H9 (cell line): ENCODE measurements at regions not wholly inside any gene's neighbourhood (a gene's known extent, or its start where the extent isn't known, plus 50 kb on each side); places are given as distances from the start of the nearest gene placed in this dataset.

Source experiments
- DNase-seq: peaks from one replicate; pipeline ENCODE4 v3.0.0-alpha.2; 2017
- H2AFZ ChIP-seq: one replicate; pipeline ENCODE4 v1.6.1; 2013; ENCODE audit warnings: mild to moderate bottlenecking, low read length, control low read depth, moderate library complexity
- H2AK5ac ChIP-seq: 2 replicates; pipeline ENCODE4 v1.6.1; 2013; ENCODE audit warnings: low read length, control low read depth, mixed read lengths; ENCODE audit not compliant: insufficient read length
- H2BK120ac ChIP-seq: one replicate; pipeline ENCODE4 v1.6.1; 2013; ENCODE audit warnings: low read depth, mild to moderate bottlenecking, low read length, control low read depth, inconsistent platforms; ENCODE audit not compliant: poor library complexity, severe bottlenecking
- H2BK12ac ChIP-seq: 2 replicates; pipeline ENCODE4 v1.6.1; 2013; ENCODE audit warnings: low read length, control low read depth, mixed read lengths, low read depth; ENCODE audit not compliant: insufficient read length
- H2BK15ac ChIP-seq: 2 replicates; pipeline ENCODE4 v1.6.1; 2013; ENCODE audit warnings: low read depth, low read length, control low read depth
- H2BK20ac ChIP-seq: one replicate; pipeline ENCODE4 v1.6.1; 2013; ENCODE audit warnings: low read depth, mild to moderate bottlenecking, low read length, control low read depth, inconsistent platforms; ENCODE audit not compliant: poor library complexity, severe bottlenecking
- H2BK5ac ChIP-seq: 2 replicates; pipeline ENCODE4 v1.6.1; 2013; ENCODE audit warnings: low read length, control low read depth, mixed read lengths; ENCODE audit not compliant: insufficient read length
- H3K14ac ChIP-seq: 2 replicates; pipeline ENCODE4 v1.6.1; 2013; ENCODE audit warnings: low read length, control low read depth; ENCODE audit not compliant: insufficient read depth
- H3K18ac ChIP-seq: 2 replicates; pipeline ENCODE4 v1.6.1; 2013; ENCODE audit warnings: low read depth, mild to moderate bottlenecking, mixed read lengths, low read length, control low read depth; ENCODE audit not compliant: insufficient read length
- H3K23ac ChIP-seq: 2 replicates; pipeline ENCODE4 v1.6.1; 2013; ENCODE audit warnings: low read length, control low read depth, mixed read lengths, low read depth; ENCODE audit not compliant: insufficient read length
- H3K23me2 ChIP-seq: 2 replicates; pipeline ENCODE4 v1.6.1; 2013; ENCODE audit warnings: low read depth, mild to moderate bottlenecking, mixed read lengths, low read length, control low read depth; ENCODE audit not compliant: insufficient read length, poor library complexity, severe bottlenecking
- H3K27ac ChIP-seq: 2 replicates; pipeline ENCODE4 v1.5.1; 2013; ENCODE audit warnings: low read length, control low read depth, mixed read lengths, low read depth; ENCODE audit not compliant: insufficient read length
- H3K27me3 ChIP-seq: 2 replicates; pipeline ENCODE4 v1.6.1; 2013; ENCODE audit warnings: low read length, control low read depth, inconsistent platforms; ENCODE audit not compliant: insufficient read depth
- H3K4ac ChIP-seq: 2 replicates; pipeline ENCODE4 v1.6.1; 2013; ENCODE audit warnings: low read depth, mild to moderate bottlenecking, control low read depth, inconsistent platforms, low read length, moderate library complexity
- H3K4me1 ChIP-seq: 2 replicates; pipeline ENCODE4 v1.6.1; 2013; ENCODE audit warnings: low read length, control low read depth, inconsistent platforms; ENCODE audit not compliant: insufficient read depth
- H3K4me2 ChIP-seq: 2 replicates; pipeline ENCODE4 v1.6.1; 2013; ENCODE audit warnings: low read length, control low read depth, mixed read lengths; ENCODE audit not compliant: insufficient read length, insufficient read depth
- H3K56ac ChIP-seq: 2 replicates; pipeline ENCODE4 v1.6.1; 2013; ENCODE audit warnings: low read depth, mild to moderate bottlenecking, mixed read lengths, low read length, control low read depth; ENCODE audit not compliant: insufficient read length
- H3K79me1 ChIP-seq: 2 replicates; pipeline ENCODE4 v1.6.1; 2013; ENCODE audit warnings: low read depth, mild to moderate bottlenecking, moderate library complexity, low read length, control low read depth, inconsistent platforms; ENCODE audit not compliant: insufficient read depth, poor library complexity, severe bottlenecking
- H3K79me2 ChIP-seq: 2 replicates; pipeline ENCODE4 v1.6.1; 2013; ENCODE audit warnings: low read length, control low read depth, inconsistent platforms; ENCODE audit not compliant: insufficient read depth
- H3K9ac ChIP-seq: 2 replicates; pipeline ENCODE4 v1.6.1; 2013; ENCODE audit warnings: low read length, control low read depth, mixed read lengths; ENCODE audit not compliant: insufficient read length; ENCODE audit errors: extremely low read depth
- H3K9me3 ChIP-seq: one replicate; pipeline ENCODE4 v1.6.1; 2013; ENCODE audit warnings: low read depth, low read length, inconsistent platforms; ENCODE audit not compliant: control insufficient read depth
- H3T11ph ChIP-seq: one replicate; pipeline ENCODE4 v1.6.1; 2013; ENCODE audit warnings: mild to moderate bottlenecking, low read length, control low read depth, inconsistent platforms
- H4K20me1 ChIP-seq: one replicate; pipeline ENCODE4 v1.6.1; 2013; ENCODE audit not compliant: control insufficient read depth, insufficient read length, insufficient read depth
- H4K5ac ChIP-seq: 2 replicates; pipeline ENCODE4 v1.6.1; 2013; ENCODE audit warnings: low read depth, mild to moderate bottlenecking, mixed read lengths, low read length, control low read depth; ENCODE audit not compliant: insufficient read length
- H4K8ac ChIP-seq: replicated peaks from 2 replicates; pipeline ENCODE4 v1.6.1; 2013; ENCODE audit warnings: low read length, control low read depth, mixed read lengths, low read depth; ENCODE audit not compliant: insufficient read length
- H4K91ac ChIP-seq: 2 replicates; pipeline ENCODE4 v1.6.1; 2013; ENCODE audit warnings: low read depth, mild to moderate bottlenecking, moderate library complexity, mixed read lengths, low read length, control low read depth; ENCODE audit not compliant: insufficient read length
- H3K27ac Mint-ChIP-seq, 3 experiments: 2 replicates in 2 of 3; 3 replicates in 1 of 3; pipeline ENCODE4 v1.8.0; 2020 to 2021; ENCODE audit warnings: mixed read lengths in 3 of 3, mild to moderate bottlenecking in 1 of 3, moderate library complexity in 1 of 3
- H3K27me3 Mint-ChIP-seq: 2 replicates; pipeline ENCODE4 v1.8.0; 2021; ENCODE audit warnings: low read depth, mild to moderate bottlenecking, moderate library complexity, mixed read lengths
- H3K36me3 Mint-ChIP-seq, 3 experiments: 2 replicates in 2 of 3; 3 replicates in 1 of 3; pipeline ENCODE4 v1.8.0; 2020 to 2021; ENCODE audit warnings: low read depth in 3 of 3, mixed read lengths in 3 of 3; ENCODE audit not compliant: insufficient read depth in 1 of 3
- H3K4me1 Mint-ChIP-seq, 2 experiments: 2 replicates each; pipeline ENCODE4 v1.8.0; 2020; ENCODE audit warnings: mixed read lengths in 2 of 2
- H3K4me3 Mint-ChIP-seq, 2 experiments: 2 replicates in 1 of 2; 3 replicates in 1 of 2; pipeline ENCODE4 v1.8.0; 2020 to 2021; ENCODE audit warnings: mild to moderate bottlenecking in 2 of 2, mixed read lengths in 2 of 2, moderate library complexity in 1 of 2
- H3K9me3 Mint-ChIP-seq, 2 experiments: 2 replicates in 1 of 2; 3 replicates in 1 of 2; pipeline ENCODE4 v1.8.0; 2020; ENCODE audit warnings: mild to moderate bottlenecking in 2 of 2, mixed read lengths in 2 of 2, moderate library complexity in 1 of 2
- CTCF ChIP-seq: fragments of 200-600 bp; sonication (generic); conservative IDR thresholded peaks from 3 replicates; pipeline ENCODE4 v1.8.0; 2021; ENCODE audit warnings: antibody characterized with exemption, mild to moderate bottlenecking
- WGBS: extraction: QIAGEN DNeasy Blood & Tissue Kit; methylation state at CpG from one replicate; pipeline ENCODE4 v1.1.7; 2013; ENCODE audit warnings: missing lambda C conversion rate, low lambda C conversion rate, mixed read lengths; ENCODE audit not compliant: insufficient read length; ENCODE audit errors: extremely low coverage; 5-methylcytosine and 5-hydroxymethylcytosine counted together

GRCh38 chr17:65334406-65334805 is 197.2 kb downstream of the RGS9 start:
- Mint-ChIP-seq H3K4me1 (peaks cover 7 to 9% of the 10 kb centered on the region in 2 experiments), H3K27ac (no peak overlapping the region), H3K36me3 (no peaks in the 10 kb centered on the region; a peak in 1 of 7 replicates), H3K4me3 (no peak overlapping the region), H3K9me3 (peaks cover 17 to 19% of the 10 kb centered on the region in 2 experiments), H3K27me3 (no peaks in the 10 kb centered on the region)
- Histone ChIP-seq H3K23me2 (no peaks in the 10 kb centered on the region), H2AFZ (no peak overlapping the region), H3K18ac (no peak overlapping the region), H4K20me1 (no peaks in the 10 kb centered on the region), H3K4ac (no peak overlapping the region), H3K27ac (no peak overlapping the region), H2BK120ac (no peak overlapping the region), H3K9me3 (no peaks in the 10 kb centered on the region), H2BK20ac (no peak overlapping the region), H3K27me3 (no peaks in the 10 kb centered on the region), H4K5ac (no peak overlapping the region), H2BK12ac (no peak overlapping the region), H3K23ac (no peak overlapping the region), H3T11ph (no peak overlapping the region), H3K14ac (no peak overlapping the region), H4K91ac (no peak overlapping the region), H4K8ac (no peak overlapping the region), H3K79me1 (no peaks in the 10 kb centered on the region), H3K4me1 (no peaks in the 10 kb centered on the region; the same call in 1 of the 2 replicates), H2BK15ac (no peak overlapping the region), H3K56ac (no peak overlapping the region), H2BK5ac (no peak overlapping the region), H3K9ac (no peak overlapping the region), H2AK5ac (no peak overlapping the region), H3K79me2 (no peaks in the 10 kb centered on the region), H3K4me2 (no peak overlapping the region)
- no peak for TF ChIP-seq CTCF
- no CpG with 5 or more reads among the region's 6 CpGs for WGBS
- DNase-seq, result no peak
